ENCODE measurements at regions not wholly inside any gene's neighbourhood (a gene's known extent, or its start where the extent isn't known, plus 50 kb on each side); places are given as distances from the start of the nearest gene placed in this dataset.

- no peak overlapping the region for H3K27ac ChIP-seq
- no peak overlapping the region for H3K4me3 ChIP-seq (ENCODE audit: low read depth, low read length)
- H3K27me3 ChIP-seq (ENCODE audit: insufficient read depth, low read depth, severe bottlenecking) = no peaks in the 10 kb centered on the region
- TF ChIP-seq CTCF (IDR thresholded peaks at IDR 0.05; ENCODE audit: low read depth, low read length) = no peak
- DNase-seq = no peak
- H3K36me3 ChIP-seq = no peaks in the 10 kb centered on the region
- H3K9me3 ChIP-seq (ENCODE audit: severe bottlenecking) = peaks cover 4% of the 10 kb centered on the region
Observed at GRCh38 chr9:106502930-106503329, 360.0 kb upstream of the ZNF462 start.

- Histone ChIP-seq H3K36me3 (no peaks in the 10 kb centered on the region), H3K27ac (no peak overlapping the region), H3K4me3 (ENCODE audit: low read depth, low read length) (no peak overlapping the region), H3K27me3 (ENCODE audit: insufficient read depth, low read depth, severe bottlenecking) (no peaks in the 10 kb centered on the region), H3K9me3 (ENCODE audit: severe bottlenecking) (peaks cover 4% of the 10 kb centered on the region)
- no peak for DNase-seq
- TF ChIP-seq CTCF (IDR thresholded peaks at IDR 0.05; ENCODE audit: low read depth, low read length) = no peak
Observed at GRCh38 chr9:106503759-106504158, 359.2 kb upstream of the ZNF462 start.

- no peak overlapping the region for H3K27ac ChIP-seq
- no peaks in the 10 kb centered on the region for H3K27me3 ChIP-seq (ENCODE audit: insufficient read depth, low read depth, severe bottlenecking)
- no peak for TF ChIP-seq CTCF (IDR thresholded peaks at IDR 0.05; ENCODE audit: low read depth, low read length)
Observed at GRCh38 chr9:106526716-106527204, 336.2 kb upstream of the ZNF462 start.

GRCh38 chr9:106528158-106528557, 334.8 kb upstream of the ZNF462 start:
- no peak for TF ChIP-seq CTCF (IDR thresholded peaks at IDR 0.05; ENCODE audit: low read depth, low read length)
- no peaks in the 10 kb centered on the region for H3K36me3 ChIP-seq
- no peak overlapping the region for H3K27ac ChIP-seq
- no peak overlapping the region for H3K4me3 ChIP-seq (ENCODE audit: low read depth, low read length)
- no peak for DNase-seq
- H3K27me3 ChIP-seq (ENCODE audit: insufficient read depth, low read depth, severe bottlenecking) = no peaks in the 10 kb centered on the region
- H3K9me3 ChIP-seq (ENCODE audit: severe bottlenecking) = no peaks in the 10 kb centered on the region

More at GRCh38 chr9:106526716-106527204, 336.2 kb upstream of the ZNF462 start:
- no peaks in the 10 kb centered on the region for H3K9me3 ChIP-seq (ENCODE audit: severe bottlenecking)
- DNase-seq = no peak
- H3K36me3 ChIP-seq = no peaks in the 10 kb centered on the region
- no peak overlapping the region for H3K4me3 ChIP-seq (ENCODE audit: low read depth, low read length)

- Histone ChIP-seq H3K4me3 (ENCODE audit: low read depth, low read length) (no peak overlapping the region), H3K27me3 (ENCODE audit: insufficient read depth, low read depth, severe bottlenecking) (no peaks in the 10 kb centered on the region), H3K9me3 (ENCODE audit: severe bottlenecking) (no peaks in the 10 kb centered on the region), H3K36me3 (no peaks in the 10 kb centered on the region), H3K27ac (no peak overlapping the region)
- TF ChIP-seq CTCF (IDR thresholded peaks at IDR 0.05; ENCODE audit: low read depth, low read length) = no peak
- no peak for DNase-seq
Observed at GRCh38 chr9:106529616-106530015, 333.4 kb upstream of the ZNF462 start.

GRCh38 chr9:106531491-106531890, 331.5 kb upstream of the ZNF462 start:
- H3K36me3 ChIP-seq = no peaks in the 10 kb centered on the region
- no peaks in the 10 kb centered on the region for H3K9me3 ChIP-seq (ENCODE audit: severe bottlenecking)
- no peak for TF ChIP-seq CTCF (IDR thresholded peaks at IDR 0.05; ENCODE audit: low read depth, low read length)
- no peak for DNase-seq
- H3K4me3 ChIP-seq (ENCODE audit: low read depth, low read length) = no peak overlapping the region
- no peaks in the 10 kb centered on the region for H3K27me3 ChIP-seq (ENCODE audit: insufficient read depth, low read depth, severe bottlenecking)
- no peak overlapping the region for H3K27ac ChIP-seq

All from WERI-Rb-1 (cell line).